ENCODE measurements at regions not wholly inside any gene's neighbourhood (a gene's known extent, or its start where the extent isn't known, plus 50 kb on each side); places are given as distances from the start of the nearest gene placed in this dataset.

DNA sequence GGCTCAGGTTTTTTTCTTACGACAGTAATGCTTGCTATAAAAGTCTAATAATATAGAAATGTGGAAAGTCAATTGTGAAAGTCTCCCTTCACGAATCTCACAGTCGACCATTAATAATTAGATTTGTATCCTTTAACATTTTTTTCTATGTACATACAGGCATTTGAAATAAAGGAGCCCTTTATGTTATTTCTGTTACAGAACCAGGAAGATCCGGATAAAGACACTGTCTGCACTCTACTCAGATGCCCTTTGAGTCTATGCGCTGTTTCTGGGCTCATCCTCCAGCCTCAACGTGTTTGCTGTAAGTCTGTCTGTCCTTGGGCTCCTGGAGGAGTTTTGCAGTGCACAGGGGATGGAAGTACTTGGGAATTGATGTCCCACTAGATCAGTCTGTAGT lies 212.2 kb upstream of the ATP2B1 start:
- TF ChIP-seq, protein P1, sequence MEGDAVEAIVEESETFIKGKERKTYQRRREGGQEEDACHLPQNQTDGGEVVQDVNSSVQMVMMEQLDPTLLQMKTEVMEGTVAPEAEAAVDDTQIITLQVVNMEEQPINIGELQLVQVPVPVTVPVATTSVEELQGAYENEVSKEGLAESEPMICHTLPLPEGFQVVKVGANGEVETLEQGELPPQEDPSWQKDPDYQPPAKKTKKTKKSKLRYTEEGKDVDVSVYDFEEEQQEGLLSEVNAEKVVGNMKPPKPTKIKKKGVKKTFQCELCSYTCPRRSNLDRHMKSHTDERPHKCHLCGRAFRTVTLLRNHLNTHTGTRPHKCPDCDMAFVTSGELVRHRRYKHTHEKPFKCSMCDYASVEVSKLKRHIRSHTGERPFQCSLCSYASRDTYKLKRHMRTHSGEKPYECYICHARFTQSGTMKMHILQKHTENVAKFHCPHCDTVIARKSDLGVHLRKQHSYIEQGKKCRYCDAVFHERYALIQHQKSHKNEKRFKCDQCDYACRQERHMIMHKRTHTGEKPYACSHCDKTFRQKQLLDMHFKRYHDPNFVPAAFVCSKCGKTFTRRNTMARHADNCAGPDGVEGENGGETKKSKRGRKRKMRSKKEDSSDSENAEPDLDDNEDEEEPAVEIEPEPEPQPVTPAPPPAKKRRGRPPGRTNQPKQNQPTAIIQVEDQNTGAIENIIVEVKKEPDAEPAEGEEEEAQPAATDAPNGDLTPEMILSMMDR (IDR thresholded peaks at IDR 0.05; ENCODE audit: insufficient read depth, low read length, poor library complexity, severe bottlenecking): no peak
- no peak for TF ChIP-seq EZH2phosphoT487 (conservative IDR thresholded peaks at IDR 0.05; ENCODE audit: low read length)
